Rectal smooth muscle tissue (tissue), 1 donor: ENCODE measurements at regions not wholly inside any gene's neighbourhood (a gene's known extent, or its start where the extent isn't known, plus 50 kb on each side); places are given as distances from the start of the nearest gene placed in this dataset.

Experiments
- H3K27ac ChIP-seq: one replicate; pipeline ENCODE4 v1.7.0; 2013; ENCODE audit warnings: low read depth, low read length, inconsistent platforms
- H3K27me3 ChIP-seq: one replicate; pipeline ENCODE4 v1.7.0; 2013; ENCODE audit warnings: low read length; ENCODE audit not compliant: control insufficient read depth, insufficient read depth
- H3K36me3 ChIP-seq: one replicate; pipeline ENCODE4 v1.7.0; 2013; ENCODE audit warnings: low read length; ENCODE audit not compliant: control insufficient read depth, insufficient read depth
- H3K4me1 ChIP-seq: one replicate; pipeline ENCODE4 v1.7.0; 2013; ENCODE audit warnings: low read length; ENCODE audit not compliant: control insufficient read depth, insufficient read depth
- H3K4me3 ChIP-seq: one replicate; pipeline ENCODE4 v1.7.0; 2013; ENCODE audit warnings: low read length
- H3K9ac ChIP-seq: one replicate; pipeline ENCODE4 v1.7.0; 2013; ENCODE audit warnings: low read length

DNA sequence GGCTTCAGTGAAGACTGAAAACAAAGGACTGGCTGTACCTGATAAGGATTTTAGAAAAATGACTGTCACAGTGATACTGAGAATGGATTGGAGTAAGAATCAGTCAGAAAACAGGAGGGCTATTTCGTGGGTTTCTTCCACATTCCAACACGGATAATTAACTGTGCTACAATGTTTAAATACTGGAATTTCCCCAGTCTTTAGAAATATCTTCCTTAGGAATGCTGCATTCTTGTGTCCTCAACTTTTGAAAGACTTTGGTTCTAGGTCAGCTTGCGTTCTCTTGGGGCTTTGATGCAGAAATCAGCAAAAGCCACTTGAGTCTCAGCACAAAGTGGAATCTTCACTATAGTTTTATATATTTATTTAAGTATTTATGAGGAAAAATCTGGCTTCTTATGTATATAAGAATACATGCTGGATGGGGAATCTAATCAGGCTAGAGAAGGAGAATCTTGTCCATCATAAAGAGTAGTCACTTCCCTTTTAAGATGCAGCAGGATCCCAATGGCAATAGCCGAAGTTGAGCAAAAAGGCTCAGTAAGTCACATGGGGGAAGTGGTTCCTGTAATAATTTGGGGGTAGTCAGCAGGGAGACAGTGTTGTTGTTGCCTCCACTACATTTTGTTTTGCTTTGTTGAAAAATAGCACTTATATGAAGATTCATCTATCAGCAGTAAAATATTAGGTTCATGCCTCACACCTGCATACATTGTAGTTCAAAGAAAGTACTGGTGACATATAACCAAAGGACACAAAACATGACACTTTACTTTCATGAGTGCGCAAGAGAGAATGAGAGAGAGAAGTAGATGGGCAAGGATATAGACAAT lies 86.0 kb downstream of the CH25H start:
- Histone ChIP-seq H3K9ac (no peak overlapping the region), H3K27me3 (no peaks in the 10 kb centered on the region), H3K4me1 (no peaks in the 10 kb centered on the region), H3K36me3 (no peaks in the 10 kb centered on the region), H3K27ac (no peak overlapping the region), H3K4me3 (no peak overlapping the region)

DNA sequence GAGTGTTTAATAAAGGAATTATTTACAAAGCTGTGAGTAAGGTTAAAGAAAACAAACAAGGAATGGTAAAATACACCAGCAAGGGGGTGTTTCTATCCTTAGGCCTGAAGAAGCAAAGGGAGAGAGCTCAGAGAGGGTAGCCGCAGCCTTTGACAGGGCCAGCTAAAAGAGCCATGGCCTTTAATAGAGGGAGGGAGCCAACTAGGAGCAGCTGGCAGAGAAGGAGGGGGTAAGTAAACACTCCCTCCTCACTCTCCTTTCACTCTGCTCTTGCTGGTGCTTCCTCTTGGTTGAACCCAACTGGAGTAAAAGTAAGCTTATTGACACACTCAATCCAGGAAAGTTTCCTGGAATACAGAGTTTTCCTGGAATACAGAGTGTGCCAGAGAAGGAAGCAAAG lies 87.5 kb downstream of the CH25H start:
- no peak overlapping the region for H3K27ac ChIP-seq
- no peak overlapping the region for H3K9ac ChIP-seq
- no peak overlapping the region for H3K4me3 ChIP-seq
- no peaks in the 10 kb centered on the region for H3K36me3 ChIP-seq
- no peaks in the 10 kb centered on the region for H3K27me3 ChIP-seq
- H3K4me1 ChIP-seq, result no peaks in the 10 kb centered on the region

DNA sequence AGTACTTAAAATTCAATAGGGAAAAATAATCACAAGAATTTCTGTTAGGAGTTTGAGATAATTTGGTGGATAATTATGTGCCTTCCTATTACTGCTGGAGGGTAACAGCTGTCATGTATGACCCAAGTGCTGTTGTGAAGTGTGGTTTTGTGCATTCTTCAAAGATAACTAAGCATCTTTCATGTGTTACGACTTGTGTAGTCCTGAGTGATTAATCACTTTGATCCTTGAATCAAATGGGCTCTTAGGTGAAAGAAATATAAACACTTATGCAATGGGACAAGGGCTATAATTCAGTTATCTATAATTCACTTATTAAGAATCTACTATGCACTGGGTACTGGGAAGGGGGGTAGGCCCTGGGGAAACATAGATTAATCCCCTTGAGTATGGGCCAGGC lies 89.0 kb downstream of the CH25H start:
- Histone ChIP-seq H3K4me3 (no peak overlapping the region), H3K9ac (no peak overlapping the region), H3K36me3 (no peaks in the 10 kb centered on the region), H3K4me1 (no peaks in the 10 kb centered on the region), H3K27ac (no peak overlapping the region), H3K27me3 (no peaks in the 10 kb centered on the region)

DNA sequence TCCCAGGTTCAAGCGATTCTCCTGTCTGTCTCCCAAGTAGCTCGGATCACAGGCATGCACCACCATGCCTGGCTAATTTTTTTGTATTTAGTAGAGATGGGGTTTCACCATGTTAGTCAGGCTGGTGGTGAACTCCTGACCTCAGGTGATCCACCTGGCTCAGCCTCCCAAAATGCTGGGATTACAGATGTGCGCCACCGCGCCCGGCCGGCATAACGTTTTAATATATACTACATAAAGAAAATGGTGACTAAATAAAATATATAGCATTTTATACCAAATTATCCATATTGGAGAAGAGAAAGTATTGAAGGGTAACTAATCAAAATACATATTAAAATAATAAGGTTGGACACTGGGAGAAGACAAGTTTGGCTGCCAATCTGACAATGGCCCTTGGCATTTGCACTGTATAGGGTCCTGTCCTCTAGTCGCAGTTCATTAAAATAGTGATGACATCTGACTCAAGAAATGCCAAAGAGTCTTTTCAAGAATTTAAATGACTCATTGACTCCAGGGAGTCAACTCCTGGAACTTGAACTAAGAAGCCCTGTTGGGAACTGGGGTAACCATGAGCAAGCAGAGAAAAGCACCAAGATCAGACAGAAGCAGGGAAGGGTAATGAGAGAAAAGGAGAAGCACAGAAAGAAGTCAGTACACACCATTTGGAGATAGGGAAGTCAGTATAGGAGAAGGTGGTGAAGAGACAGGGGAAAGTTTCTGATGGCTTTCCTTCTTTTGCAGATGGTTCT lies 91.1 kb downstream of the CH25H start:
- Histone ChIP-seq H3K9ac (no peak overlapping the region), H3K36me3 (no peaks in the 10 kb centered on the region), H3K4me3 (no peak overlapping the region), H3K4me1 (no peaks in the 10 kb centered on the region), H3K27me3 (no peaks in the 10 kb centered on the region), H3K27ac (no peak overlapping the region)

DNA sequence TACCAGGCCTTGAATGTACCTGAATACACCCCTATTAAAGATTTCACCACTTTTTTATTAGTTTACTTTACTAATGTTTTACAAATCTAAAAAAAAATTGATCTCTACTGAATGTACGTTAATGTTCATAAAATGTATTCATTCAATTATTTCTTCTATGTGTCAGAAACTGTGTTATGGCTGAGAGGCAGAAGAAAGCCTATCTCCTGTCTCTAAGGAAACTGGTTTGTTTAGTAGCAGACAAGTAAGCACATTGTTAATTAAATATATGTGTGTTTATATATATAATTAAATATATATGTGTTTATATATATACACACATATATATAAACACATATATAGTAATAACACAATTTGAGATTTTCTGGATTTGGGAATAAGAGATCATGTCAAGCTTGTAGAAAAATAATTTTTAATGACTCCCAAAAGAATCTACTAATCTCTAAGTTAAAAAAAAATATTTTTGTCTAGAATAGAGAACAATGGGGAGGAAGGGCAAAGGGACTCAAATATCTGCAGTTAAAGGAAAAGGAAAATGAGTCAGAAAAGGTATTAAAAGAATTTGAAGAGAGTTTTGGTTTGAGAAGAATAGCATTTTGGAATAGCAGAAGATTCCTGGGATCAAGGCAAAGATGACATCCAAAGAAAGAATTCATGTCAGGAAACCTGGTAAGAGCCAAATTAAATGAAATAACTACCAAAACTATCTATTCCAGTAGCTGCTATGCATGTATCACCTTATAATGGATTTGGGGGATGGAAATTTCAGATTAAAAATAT lies 92.1 kb downstream of the CH25H start:
- Histone ChIP-seq H3K27me3 (no peaks in the 10 kb centered on the region), H3K9ac (no peak overlapping the region), H3K36me3 (no peaks in the 10 kb centered on the region), H3K4me1 (no peaks in the 10 kb centered on the region), H3K27ac (no peak overlapping the region), H3K4me3 (no peak overlapping the region)

DNA sequence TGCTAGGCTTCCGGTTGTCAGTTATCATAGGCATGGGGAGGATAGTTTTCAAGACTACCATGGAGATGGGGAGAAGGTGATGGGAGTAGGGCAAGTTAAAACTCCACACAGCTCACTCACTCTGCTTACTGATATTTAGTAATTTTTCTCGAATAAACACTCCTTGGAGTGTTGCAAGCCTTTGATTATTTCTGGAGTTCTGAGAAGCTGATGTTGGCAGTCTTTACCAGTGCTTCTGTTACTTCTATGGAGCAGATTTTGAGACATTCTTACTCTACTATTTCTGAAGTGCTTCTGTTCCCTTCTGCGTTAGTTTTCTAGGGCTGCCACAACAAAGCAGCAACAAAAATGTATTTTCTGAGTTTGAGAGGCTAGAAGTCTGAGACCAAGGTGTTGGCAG lies 104.4 kb downstream of the CH25H start:
- H3K4me1 ChIP-seq, result no peaks in the 10 kb centered on the region
- H3K27ac ChIP-seq, result no peak overlapping the region
- no peak overlapping the region for H3K4me3 ChIP-seq
- no peaks in the 10 kb centered on the region for H3K27me3 ChIP-seq
- no peak overlapping the region for H3K9ac ChIP-seq
- H3K36me3 ChIP-seq, result no peaks in the 10 kb centered on the region

DNA sequence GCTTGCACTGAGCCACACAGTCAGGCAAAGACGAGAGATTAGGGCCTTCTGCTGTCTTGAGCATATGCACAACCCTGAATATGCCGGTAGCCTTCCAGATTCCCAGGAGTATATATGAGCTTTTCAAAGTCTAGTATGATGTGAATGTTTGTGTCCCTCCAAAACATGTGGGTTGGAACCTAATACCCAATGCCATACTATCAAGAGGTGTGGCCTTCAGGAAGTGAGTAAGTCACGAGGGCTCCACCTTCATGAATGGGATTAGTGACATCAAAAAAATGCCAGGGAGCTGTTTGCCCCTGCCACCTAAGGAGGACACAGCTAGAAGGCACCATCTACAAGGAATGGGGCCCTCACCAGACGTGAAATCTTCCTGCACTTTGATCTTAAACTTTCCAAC lies 105.2 kb downstream of the CH25H start:
- no peak overlapping the region for H3K4me3 ChIP-seq
- H3K27me3 ChIP-seq, result no peaks in the 10 kb centered on the region
- H3K27ac ChIP-seq, result no peak overlapping the region
- H3K36me3 ChIP-seq, result no peaks in the 10 kb centered on the region
- H3K4me1 ChIP-seq, result no peaks in the 10 kb centered on the region
- H3K9ac ChIP-seq, result no peak overlapping the region

DNA sequence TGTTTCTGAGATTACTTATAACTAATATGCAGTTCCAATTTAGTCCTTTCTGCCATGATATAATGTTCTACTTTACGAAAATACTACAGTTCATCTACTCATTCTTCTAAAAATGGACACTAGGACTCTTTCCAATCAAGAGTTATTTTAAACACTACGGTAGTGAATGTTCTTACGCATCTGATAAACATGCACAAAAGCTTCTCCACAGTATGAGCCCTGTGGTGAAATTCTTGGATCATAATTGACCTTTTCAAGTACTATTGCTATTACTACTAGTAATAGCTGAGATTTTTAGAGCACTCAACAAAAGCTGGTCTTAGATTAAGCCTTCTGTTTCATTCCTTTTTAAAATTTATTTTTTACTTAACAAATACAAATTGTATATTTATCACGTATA lies 106.4 kb downstream of the CH25H start:
- no peaks in the 10 kb centered on the region for H3K4me1 ChIP-seq
- H3K9ac ChIP-seq, result no peak overlapping the region
- no peak overlapping the region for H3K4me3 ChIP-seq
- no peaks in the 10 kb centered on the region for H3K27me3 ChIP-seq
- no peaks in the 10 kb centered on the region for H3K36me3 ChIP-seq
- no peak overlapping the region for H3K27ac ChIP-seq

DNA sequence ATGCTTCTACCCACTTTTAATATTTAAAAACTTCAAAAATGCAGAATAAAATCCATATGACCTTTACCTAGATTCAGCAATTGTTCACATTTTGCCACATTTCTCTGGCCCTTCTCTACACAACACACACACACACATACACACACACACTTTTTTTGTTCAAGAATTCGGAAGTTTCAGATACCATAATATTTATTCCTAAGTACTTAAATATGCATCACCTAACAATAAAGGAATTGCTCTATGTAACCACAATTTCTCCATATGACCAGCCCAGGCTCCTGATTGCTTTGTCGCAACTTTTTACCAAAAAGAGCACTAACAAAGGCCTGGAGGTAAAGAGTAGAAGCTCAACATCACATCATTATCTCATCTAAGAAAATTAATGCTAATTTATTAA lies 106.6 kb downstream of the FAS start:
- Histone ChIP-seq H3K27ac (no peak overlapping the region), H3K4me3 (no peak overlapping the region)

DNA sequence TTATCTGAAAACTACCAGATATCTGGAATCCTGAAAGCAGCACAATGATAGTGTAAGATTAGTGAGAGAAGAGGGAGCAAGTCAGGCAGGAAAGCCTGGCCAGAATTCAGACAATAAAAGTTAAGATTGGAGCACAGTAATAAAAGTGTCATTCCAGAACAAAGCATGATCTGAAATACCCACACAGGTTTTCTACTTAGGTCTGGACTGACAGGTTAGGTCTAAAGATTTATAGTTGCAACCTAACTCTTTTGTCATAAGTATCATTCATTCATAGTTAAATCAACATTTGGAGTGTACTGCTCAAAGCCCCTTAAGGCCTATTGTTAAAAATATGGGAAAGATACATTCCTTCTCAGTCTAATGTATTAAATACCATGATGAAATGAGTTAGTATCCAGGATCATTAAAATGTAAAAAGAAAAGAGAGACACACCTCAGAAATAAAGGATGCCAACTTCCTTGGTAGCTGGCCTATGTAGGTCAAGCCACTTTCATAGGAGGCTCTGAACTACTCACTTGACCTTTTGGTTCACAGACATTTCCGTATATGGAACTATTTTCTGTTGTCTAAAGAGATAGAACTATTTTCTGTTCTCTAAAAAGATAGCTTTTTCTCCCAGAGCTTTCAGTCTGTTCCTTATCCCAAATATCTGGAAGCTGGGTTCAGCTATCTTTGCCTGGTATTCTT lies 105.2 kb downstream of the FAS start:
- Histone ChIP-seq H3K9ac (no peak overlapping the region), H3K4me3 (no peak overlapping the region), H3K27ac (no peak overlapping the region), H3K36me3 (no peaks in the 10 kb centered on the region), H3K27me3 (no peaks in the 10 kb centered on the region), H3K4me1 (no peaks in the 10 kb centered on the region)

More for the DNA sequence above, 106.6 kb downstream of the FAS start:
- Histone ChIP-seq H3K36me3 (no peaks in the 10 kb centered on the region), H3K27me3 (no peaks in the 10 kb centered on the region), H3K9ac (no peak overlapping the region), H3K4me1 (no peaks in the 10 kb centered on the region)

DNA sequence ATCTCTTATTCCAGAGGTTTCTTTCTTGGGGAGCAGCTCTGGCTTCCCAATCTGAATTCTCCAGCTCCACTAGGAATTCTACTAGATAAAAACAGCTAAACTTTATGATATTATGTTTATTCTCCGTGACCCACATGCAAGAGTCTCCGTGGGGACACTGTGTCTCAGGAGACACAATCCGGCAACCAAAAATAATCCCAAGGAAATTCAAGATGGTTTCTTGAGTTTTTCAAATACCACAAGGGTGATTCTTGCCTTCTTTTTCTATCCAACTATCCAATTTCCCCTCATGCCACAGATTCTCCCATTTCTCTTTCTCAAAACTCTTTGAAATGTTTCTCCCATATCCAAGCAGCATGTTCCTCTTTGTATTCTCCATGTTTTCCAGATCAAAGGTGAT lies 103.1 kb downstream of the FAS start:
- no peak overlapping the region for H3K27ac ChIP-seq
- H3K4me1 ChIP-seq, result no peaks in the 10 kb centered on the region
- no peaks in the 10 kb centered on the region for H3K36me3 ChIP-seq
- H3K4me3 ChIP-seq, result no peak overlapping the region
- no peak overlapping the region for H3K9ac ChIP-seq
- no peaks in the 10 kb centered on the region for H3K27me3 ChIP-seq

DNA sequence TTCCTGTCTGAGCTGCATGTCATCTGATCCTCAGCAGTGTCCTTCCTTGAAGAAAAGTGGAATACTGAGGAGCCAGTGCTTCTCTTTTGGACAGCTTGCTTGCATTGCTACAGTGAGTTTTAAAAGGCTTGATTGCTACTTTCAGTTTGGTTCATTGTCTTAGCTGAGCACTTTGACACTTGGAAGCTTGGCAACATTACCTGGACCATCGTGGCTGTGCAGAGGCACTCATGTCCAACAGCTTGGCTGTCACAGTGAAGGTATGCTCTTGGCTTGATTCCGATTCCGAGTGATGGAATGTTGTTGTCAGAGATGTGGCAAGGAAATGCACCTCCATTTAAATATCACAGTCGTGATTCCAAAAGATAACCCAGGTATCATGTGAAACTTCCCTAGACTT lies 102.4 kb downstream of the FAS start:
- Histone ChIP-seq H3K9ac (no peak overlapping the region), H3K27ac (no peak overlapping the region), H3K4me3 (no peak overlapping the region), H3K4me1 (no peaks in the 10 kb centered on the region), H3K27me3 (no peaks in the 10 kb centered on the region), H3K36me3 (no peaks in the 10 kb centered on the region)
